GM18517 (cell line): ENCODE measurements at regions not wholly inside any gene's neighbourhood (a gene's known extent, or its start where the extent isn't known, plus 50 kb on each side); places are given as distances from the start of the nearest gene placed in this dataset.
"Not testable (repeated sequence)": the region's sequence is repeated elsewhere in the genome, so short reads cannot be mapped to it uniquely, and the experiment has no call there.

Source experiments
- ATAC-seq: cut with Tn5 transposase; IDR thresholded peaks from one replicate; pipeline ENCODE4 v1.9.1; 2021; ENCODE audit warnings: mild to moderate bottlenecking, moderate library complexity; ENCODE audit not compliant: unreplicated experiment

DNA sequence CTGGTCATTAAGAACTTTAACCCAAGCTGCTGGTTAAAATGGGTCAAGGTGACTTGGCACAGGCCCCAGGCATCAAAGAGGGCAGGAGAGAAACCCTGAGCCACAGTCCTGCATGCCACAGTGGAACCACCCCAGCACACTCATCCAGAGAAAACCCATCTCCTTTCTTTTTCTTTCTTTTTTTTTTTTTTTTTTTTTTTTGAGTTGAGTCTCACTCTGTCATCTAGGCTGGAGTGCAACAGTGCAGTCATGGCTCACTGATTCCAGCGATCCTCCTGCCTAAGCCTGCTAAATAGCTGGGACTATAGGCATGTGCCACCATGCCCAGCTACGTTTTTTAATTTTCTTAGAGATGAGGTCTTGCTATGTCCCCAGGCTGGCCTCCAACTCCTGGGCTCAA lies 109.2 kb upstream of the RAB4A start:
- ATAC-seq = no peak

DNA sequence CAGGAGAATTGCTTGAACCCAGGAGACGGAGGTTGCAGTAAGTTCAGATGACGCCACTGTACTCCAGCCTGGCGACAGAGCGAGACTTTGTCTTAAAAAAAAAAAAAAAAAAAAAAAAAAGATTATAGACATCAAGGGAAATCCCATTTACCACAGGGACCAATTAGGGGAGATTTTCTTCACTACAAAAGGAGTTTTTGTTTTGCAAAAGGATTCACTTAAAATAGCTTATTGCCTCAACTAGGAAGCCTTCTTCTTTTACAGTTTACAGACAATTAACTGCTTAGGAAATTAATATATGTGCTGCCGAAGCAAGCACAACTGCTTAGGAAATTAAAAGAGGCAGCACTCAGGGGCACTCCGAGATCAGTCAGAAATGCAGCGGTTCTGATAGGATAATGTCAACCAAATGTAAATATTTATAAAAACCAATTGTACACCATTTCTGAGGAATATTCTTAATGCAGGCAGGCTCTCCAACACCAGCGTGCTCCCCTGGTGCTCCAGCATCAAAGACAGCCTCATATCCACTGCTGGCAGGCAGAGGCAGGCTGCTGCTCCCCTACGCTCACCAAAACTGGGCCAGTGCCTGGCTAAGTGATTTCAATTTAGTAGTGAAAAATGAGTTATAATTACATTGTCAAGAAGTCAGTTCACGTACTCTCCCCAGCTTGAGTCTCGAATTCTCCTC lies 107.9 kb upstream of the RAB4A start:
- ATAC-seq = no peak

DNA sequence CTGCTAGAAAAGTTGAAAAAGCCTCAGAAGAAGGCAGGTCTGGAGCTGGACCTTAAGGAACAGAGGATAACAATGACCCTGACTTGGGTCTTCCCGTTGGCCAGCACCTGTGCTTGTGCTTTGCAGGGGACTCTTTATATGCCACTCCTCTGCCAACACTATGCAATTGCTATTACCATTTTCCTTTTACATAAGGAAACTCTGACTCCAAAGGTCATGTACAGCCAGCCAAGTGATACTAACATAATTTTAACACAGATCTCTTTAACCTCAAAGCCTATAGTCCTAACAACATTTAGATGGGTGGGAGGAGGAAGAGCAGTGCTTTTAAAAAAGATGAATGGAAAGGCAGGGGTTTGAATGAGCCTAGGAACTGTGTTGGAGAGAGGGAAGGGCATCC lies 106.6 kb upstream of the RAB4A start:
- ATAC-seq = no peak

DNA sequence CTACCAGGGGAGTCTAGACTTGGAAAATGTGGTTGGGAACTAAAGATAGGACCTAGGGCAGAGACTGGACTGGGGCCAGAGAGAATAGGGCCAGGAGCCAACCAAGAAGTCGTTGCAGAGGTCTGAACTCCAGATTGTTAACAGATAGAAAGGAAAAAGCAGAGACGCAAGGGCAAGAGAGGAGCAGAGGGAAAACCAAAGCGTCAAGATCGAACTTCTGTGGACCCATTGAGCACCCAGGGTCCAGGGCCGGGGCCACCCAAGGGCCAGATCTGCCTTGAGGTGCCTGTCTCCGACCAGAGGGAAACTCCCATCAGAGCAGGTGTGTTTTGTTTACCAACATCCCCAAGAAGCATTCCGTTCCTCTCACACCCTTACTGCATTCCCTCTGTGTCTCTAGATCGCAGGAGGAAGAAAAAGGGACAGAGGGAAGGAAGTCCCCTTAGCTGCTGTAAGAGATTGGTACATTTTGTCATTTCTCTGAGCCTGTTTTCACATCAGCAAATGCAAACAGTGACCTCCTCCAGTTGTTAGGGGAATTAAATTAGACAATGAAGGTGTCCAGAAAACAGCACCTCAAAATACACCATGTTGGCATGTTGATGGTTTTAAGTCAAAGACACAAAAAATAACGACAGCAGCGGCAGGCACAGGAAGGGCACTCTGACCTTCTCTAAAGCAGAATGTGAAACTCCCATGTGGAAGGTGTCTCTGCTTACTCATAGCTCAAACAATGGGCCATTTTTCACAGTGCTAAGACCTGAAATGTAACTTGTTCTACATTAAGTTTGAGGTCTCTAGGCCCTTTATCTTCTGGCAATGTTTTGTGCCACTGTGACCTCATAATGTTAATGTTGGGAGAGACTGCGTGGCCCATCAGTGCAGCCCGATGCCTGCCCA lies 105.8 kb upstream of the RAB4A start:
- ATAC-seq = no peak

DNA sequence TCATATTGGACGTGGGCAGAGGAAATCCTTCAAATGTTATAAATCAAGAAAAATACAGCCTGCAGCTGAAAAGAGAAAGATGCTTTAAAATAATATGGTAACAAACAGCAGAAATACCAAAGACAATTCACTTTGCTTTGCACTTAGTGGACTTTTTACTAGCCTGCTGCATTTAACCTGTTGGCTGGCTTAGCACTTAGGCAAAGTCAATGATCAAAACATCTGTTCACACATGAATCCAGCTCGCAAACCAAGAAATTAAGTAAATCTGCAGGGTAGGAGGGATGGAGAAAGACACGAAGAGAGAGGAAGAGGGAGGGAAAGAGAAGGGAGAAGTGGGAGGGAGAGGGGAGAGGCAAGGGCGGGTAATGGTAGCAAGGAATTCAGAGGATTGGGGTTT lies 103.6 kb upstream of the RAB4A start:
- no peak for ATAC-seq

DNA sequence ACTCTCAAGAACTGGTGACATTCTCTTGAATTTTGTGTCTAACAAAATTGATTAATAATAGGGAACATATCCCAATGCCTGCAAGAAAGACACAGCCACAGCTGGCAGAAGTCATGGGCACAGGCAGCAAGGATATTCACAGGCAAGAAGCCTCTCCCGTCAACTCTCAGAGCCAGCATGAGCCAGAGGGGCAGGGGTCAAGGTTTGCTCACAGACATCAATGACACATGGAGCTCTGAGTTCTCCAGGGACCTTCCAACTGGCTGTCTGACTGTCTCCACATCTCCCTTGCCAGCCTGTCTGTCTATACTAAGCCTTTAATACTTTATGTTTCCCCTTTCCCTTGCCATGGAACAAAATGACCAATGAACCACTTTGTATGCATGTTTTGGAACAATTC lies 101.5 kb upstream of the RAB4A start:
- no peak for ATAC-seq

DNA sequence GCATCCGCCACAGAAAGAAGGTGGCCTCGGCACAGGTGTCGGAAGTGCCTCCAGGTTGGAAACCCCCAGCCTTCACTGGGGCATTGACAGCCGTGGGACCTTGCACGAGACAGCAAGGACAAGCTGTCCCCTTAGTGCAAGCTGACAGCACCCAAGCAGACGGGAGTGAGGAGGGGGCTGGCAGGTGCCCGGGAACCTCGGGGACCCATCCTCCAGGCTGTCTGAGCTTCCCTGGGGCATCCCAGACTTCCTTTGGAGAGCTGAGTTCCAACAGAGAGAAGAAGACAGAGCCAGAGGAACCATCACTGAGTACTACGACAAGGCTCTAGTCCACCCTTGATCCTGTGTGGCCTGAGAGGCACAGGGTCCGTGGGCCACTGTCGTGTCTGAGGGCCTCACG lies 100.6 kb upstream of the RAB4A start:
- no peak for ATAC-seq

DNA sequence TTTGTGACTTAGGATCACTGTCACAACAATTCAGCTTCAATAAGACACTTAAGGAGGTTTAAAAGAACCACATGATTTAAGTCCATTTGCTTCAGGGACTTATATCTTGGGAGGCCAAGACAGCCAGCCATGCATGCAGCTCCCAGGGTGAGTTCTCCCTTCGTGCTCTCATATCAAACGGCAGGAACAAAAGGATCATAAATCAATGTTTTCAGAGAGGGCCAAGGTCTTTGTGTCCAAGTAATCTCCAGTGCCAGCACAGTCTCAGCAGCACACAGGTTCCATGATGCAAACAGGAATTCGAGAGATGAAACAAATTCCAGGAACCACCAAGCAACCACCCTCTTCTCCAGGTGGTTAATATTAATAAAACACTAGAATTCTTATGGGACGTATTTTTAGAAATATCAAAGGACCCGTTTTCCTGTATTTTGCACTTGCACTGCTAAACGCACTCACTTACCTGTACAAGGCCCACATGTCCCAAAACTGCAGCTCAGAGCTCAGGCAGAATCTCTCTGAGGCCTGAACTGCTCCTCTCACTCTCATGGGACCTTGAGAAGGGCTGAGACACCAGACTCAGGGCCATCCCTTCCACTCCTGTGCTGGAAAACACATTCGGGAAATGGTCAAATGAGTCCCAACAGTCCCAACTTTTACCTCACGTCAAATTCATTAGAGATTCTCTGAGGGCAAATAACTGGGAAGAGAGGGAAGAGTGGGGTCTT lies 100.0 kb upstream of the RAB4A start:
- ATAC-seq = no peak

DNA sequence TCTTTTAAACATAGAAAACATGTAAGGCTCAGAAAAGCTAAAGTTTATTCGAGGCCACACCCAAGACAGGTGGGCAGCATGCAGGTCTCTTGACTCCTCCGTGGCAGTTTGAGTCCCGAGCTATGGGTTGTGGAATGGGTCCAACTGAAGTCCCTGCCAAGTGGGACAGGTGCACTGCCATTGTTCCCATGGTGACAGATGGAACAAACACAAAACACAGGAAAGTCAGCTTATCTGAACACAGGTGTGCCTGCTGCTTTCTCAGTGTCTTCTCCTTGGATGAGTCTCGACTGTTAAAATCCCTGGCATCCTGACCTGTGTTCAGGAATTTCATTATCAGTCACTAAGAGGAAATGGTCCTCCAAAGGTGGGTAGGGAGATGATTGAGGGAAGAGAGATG lies 99.0 kb upstream of the RAB4A start:
- no peak for ATAC-seq

DNA sequence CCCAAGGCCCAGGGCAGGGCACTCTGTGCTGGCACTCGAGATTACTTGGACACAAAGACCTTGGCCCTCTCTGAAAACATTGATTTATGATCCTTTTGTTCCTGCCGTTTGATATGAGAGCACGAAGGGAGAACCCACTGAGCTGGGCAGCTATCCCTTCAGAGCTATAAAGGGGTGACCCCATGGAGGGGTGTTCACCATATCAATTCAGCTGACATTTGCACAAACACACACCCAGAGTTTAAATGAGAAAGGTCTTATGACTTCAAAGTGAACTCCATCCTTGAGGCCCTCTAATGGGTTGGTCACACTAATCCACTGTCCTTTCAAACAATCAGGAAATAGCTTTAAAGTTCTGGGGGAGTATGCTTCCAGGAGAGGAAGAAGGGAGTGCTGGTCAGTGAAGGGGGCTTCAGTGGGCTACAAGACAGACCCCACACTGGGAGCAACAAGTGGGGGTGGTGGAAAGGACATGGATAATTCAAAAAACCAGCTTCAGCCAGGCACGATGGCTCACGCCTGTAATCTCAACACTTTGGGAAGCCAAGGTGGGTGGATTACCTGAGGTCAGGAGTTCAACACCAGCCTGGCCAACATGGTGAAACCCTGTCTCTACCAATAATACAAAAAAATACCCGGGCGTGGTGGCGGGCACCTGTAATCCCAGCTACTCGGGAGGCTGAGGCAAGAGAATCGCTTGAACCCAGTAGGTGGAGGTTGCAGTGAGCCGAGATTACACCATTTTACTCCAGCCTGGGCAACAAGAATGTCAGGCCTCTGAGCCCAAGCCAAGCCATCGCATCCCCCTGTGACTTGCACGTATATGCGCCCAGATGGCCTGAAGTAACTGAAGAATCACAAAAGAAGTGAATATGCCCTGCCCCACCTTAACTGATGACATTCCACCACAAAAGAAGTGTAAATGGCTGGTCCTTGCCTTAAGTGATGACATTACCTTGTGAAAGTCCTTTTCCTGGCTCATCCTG lies 97.1 kb upstream of the RAB4A start:
- ATAC-seq = not testable (repeated sequence)

DNA sequence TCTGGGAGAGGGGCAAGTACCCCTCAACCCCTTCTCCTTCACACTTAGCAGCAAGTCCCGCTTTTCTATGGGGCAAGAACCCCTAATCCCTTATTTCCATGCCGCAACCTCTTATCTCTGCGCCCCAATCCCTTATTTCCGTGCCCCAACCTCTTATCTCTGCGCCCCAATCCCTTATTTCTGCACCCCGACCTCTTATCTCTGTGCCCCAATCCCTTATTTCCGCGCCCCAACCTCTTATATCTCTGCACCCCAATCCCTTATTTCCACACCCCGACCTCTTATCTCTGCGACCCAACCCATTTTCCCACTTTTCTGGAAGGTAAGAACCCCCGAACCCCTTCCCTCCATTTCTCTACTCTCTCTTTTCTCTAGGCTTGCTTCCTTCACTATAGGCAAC lies 95.6 kb upstream of the RAB4A start:
- not testable (repeated sequence) for ATAC-seq

DNA sequence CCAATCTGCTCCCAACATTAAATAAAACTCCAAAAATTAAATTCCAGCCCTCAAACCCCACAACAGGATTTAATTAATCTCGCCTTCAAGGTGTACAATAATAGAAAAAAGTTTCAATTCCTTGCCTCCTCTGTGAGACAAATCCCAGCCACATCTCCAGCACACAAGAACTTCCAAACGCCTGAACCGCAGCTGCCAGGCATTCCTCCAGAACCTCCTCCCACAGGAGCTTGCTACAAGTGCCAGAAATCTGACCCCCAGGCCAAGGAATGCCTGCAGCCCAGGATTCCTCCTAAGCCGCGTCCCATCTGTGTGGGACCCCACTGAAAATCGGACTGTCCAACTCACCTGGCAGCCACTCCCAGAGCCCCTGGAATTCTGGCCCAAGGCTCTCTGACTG lies 94.5 kb upstream of the RAB4A start:
- not testable (repeated sequence) for ATAC-seq

DNA sequence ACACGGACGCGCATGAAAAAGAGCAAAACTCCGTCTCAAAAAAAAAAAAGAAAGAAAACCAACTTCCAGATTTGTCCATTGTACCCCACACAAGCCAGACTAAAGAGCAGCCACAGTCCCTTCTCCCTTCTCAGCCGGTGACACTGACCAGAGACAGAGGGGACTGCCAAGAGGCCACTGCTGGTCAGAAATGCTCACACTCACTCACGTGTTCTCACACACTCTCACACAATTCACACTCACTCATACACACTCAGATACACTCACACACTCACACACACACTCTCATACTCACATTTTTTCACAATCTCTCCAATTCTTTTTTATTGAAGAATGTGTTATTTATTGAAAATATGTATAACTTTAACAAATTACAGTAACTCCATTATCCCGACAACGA lies 90.8 kb upstream of the RAB4A start:
- ATAC-seq = no peak

DNA sequence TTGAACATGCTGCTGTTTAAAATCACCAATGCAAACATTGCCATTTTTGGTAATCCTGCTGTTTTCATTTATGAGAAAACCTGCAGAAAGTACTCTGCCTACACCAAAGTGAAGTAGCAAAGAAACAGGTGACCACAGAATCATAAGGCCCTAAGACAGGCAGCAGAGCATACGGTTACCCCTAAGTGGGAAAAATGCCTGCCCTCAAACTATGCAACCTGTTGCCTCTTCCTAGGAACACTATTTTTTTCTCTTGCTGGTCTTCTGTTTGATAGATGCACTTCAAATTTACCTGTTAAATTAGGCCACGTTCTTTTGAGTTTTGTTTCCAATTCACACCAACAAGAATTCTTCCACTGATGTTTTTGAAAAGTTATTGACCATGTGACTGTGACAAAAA lies 89.5 kb upstream of the RAB4A start:
- ATAC-seq = no peak

DNA sequence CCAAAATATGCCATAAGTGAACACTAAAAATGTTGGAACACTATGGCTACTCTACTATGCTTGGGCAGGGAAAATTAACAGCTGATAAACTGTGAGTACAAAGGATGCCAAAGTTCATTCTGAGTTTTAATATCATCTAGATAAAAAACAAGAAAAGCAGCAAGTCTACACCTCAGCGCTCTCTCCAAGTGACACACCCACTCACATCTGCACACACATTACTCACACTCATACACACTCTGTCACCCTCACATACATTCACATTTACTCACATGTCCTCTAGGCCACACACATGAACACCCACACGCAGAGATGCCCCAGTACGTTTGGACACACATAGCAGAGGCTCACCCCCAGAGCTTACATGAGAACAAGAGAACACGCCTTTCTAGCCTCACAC lies 87.3 kb upstream of the RAB4A start:
- no peak for ATAC-seq

DNA sequence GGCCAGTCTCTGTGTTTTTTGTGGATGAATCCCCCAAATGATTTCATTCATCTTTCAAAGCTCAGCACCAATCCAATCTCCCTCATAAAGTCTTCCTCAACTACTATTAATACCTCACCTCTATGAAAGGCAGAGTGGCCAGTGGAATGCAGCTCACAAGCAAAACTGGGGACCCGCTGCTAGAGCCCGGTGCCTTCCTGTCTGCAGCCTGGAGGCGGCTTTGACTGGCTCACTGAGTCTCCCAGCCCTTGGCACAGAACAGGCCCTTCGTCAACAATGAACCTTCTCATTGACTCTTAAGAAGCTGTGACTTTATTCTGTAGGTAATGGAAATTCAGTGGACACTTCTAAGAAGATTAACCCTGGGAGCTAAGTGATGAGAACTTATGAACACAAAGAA lies 86.8 kb upstream of the RAB4A start:
- ATAC-seq = no peak

DNA sequence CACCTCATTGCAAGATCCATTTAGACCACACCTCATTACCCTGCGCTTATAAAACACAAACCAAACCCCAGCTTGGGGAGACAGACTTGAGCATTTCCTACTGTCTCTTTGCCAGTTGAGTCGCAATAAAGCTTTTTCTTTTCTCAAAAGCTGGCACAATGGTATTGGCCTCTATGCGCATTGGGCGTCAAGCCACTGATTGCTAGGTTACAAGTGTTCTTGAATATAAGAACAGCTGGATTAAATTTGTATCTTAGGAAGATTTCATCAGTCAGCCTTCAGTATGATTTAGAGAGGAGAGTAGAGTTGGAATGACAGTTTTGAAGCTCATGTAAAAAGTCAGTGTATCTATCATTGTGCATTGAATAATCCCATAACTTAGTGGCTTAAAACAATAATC lies 84.9 kb upstream of the RAB4A start:
- no peak for ATAC-seq

DNA sequence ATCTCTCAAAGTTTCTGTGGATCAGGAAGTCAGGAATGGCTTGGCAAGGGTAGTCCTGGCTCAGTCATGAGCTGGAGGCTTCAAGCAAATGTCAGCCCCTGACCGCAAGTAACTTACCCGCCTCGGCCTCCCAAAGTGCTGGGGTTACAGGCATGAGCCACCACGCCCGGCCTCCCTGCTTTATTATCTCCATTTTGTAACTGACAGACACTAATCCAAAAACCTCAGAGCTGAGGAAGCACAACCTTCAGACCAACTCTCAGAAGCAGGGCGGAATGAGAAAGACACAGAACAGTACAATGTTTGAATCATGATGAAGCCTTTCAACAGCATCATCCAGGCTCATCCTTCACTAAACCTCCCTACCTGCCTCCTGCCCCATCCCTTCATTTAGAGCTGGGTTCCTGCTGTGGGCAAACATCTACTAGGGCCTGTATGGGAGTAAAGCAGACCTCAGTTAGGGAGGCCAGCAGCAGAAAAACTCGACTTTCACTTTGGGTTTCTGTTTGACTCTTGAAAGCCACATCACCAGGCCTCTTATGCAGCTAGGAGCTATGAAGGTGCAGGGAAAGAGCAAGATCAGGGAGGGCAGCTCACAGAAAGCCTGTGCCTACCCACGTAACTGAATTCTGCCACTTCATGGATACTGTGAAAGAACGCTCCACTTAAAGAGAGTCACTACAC lies 84.4 kb upstream of the RAB4A start:
- ATAC-seq = peak; percentile 63

DNA sequence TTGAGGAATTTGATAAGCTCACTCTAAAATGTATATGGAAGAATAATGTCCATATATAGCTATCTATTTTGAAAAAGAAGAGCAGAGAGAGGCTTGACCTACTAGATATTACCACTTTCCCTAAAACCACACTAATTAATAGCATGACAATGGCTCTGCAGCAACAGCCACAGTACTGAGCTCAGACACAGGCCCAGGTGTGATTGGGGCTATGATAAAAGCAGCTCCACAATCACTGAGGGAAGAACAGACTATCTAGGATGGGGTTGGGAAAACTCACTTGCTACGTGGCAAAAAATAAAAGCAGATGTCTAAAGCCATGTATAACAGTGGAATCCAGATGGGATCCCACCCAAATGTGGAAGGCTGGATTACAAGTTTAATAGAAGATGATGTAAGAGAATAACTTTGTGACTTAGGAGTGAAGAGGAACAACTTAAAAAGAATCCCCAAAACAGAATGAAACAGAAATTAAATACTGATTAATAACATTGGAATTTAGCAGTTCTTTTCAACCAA lies 80.8 kb upstream of the RAB4A start:
- ATAC-seq = no peak
